GM18909 (cell line): ENCODE measurements at regions not wholly inside any gene's neighbourhood (a gene's known extent, or its start where the extent isn't known, plus 50 kb on each side); places are given as distances from the start of the nearest gene placed in this dataset.

ENCODE experiments used
- ATAC-seq: cut with Tn5 transposase; IDR thresholded peaks from one replicate; pipeline ENCODE4 v1.9.1; 2021; ENCODE audit warnings: mild to moderate bottlenecking; ENCODE audit not compliant: unreplicated experiment, poor library complexity

GRCh38 chr17:56648321-56648720 lies 54.8 kb downstream of the NOG start:
- ATAC-seq, result no peak

- no peak for ATAC-seq
These were observed 55.3 kb downstream of the NOG start for GRCh38 chr17:56648806-56649205.

- no peak for ATAC-seq
These were observed 59.1 kb downstream of the NOG start for GRCh38 chr17:56652628-56653027.

GRCh38 chr17:56653877-56654276 lies 60.4 kb downstream of the NOG start:
- peak; percentile 99 for ATAC-seq

GRCh38 chr17:56656701-56657327 lies 63.3 kb downstream of the NOG start:
- ATAC-seq, result no peak

GRCh38 chr17:56658648-56659047 lies 65.1 kb downstream of the NOG start:
- ATAC-seq, result no peak

GRCh38 chr17:56659622-56660021 lies 66.1 kb downstream of the NOG start:
- no peak for ATAC-seq

- no peak for ATAC-seq
These were observed 68.4 kb downstream of the NOG start for GRCh38 chr17:56661906-56662305.

GRCh38 chr17:56665864-56666263 lies 72.4 kb downstream of the NOG start:
- ATAC-seq, result no peak

GRCh38 chr17:56667925-56668458 lies 74.5 kb downstream of the NOG start:
- no peak for ATAC-seq

GRCh38 chr17:56672195-56672594 lies 78.7 kb downstream of the NOG start:
- no peak for ATAC-seq

GRCh38 chr17:56674401-56674925 lies 81.0 kb downstream of the NOG start:
- no peak for ATAC-seq

- ATAC-seq, result no peak
These were observed 82.6 kb downstream of the NOG start for GRCh38 chr17:56675876-56676660.

- ATAC-seq, result no peak
These were observed 83.3 kb downstream of the NOG start for GRCh38 chr17:56676810-56677209.

- no peak for ATAC-seq
These were observed 85.0 kb downstream of the NOG start for GRCh38 chr17:56678249-56679114.

- ATAC-seq, result no peak
These were observed 85.7 kb downstream of the NOG start for GRCh38 chr17:56679115-56679776.

- ATAC-seq, result no peak
These were observed 86.4 kb downstream of the NOG start for GRCh38 chr17:56679777-56680422.

- no peak for ATAC-seq
These were observed 87.2 kb downstream of the NOG start for GRCh38 chr17:56680676-56681075.

- peak; percentile 72 for ATAC-seq
These were observed 88.2 kb downstream of the NOG start for GRCh38 chr17:56681561-56682266.
